Skeletal muscle satellite cell (primary cell): ENCODE measurements at regions not wholly inside any gene's neighbourhood (a gene's known extent, or its start where the extent isn't known, plus 50 kb on each side); places are given as distances from the start of the nearest gene placed in this dataset.
"Not testable (repeated sequence)": the region's sequence is repeated elsewhere in the genome, so short reads cannot be mapped to it uniquely, and the experiment has no call there.

Experiments used
- H3K27me3 ChIP-seq: 2 replicates; pipeline ENCODE4 v1.7.0; 2013; ENCODE audit warnings: low read length; ENCODE audit not compliant: control insufficient read depth, insufficient read depth
- H3K36me3 ChIP-seq: 2 replicates; pipeline ENCODE4 v1.7.0; 2013; ENCODE audit warnings: mild to moderate bottlenecking, control low read depth, low read length; ENCODE audit not compliant: insufficient read depth
- H3K4me1 ChIP-seq: 2 replicates; pipeline ENCODE4 v1.7.0; 2013; ENCODE audit warnings: low read length; ENCODE audit not compliant: control insufficient read depth, insufficient read depth
- H3K4me2 ChIP-seq: 2 replicates; pipeline ENCODE4 v1.7.0; 2013; ENCODE audit warnings: mild to moderate bottlenecking, low read length
- H3K4me3 ChIP-seq: 2 replicates; pipeline ENCODE4 v1.7.0; 2013; ENCODE audit warnings: low read length
- H3K9ac ChIP-seq: 2 replicates; pipeline ENCODE4 v1.7.0; 2013; ENCODE audit warnings: mild to moderate bottlenecking, low read depth, low read length, moderate library complexity
- H3K9me3 ChIP-seq: replicated peaks from 2 replicates; pipeline ENCODE4 v1.7.0; 2013; ENCODE audit warnings: mild to moderate bottlenecking, control low read depth, low read length

DNA sequence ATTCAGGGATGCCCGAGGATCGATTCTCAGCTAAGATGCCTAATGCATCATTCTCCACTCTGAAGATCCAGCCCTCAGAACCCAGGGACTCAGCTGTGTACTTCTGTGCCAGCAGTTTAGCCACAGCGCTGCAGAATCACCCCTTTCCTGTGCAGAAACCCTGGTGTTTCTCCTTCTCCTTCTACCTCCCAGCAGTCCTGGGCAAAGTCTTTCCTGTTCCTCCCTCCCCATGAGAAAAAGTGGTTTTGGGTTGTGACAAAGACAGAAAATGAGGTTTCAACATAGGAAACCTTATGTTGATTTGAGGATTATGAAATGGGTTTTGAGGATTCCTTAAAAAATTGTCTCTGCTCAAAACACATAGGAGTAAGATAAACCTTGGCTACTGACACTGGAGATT, 185.1 kb upstream of the PRSS1 start:
- Histone ChIP-seq H3K4me2 (peak overlapping the region; percentile 68), H3K4me1 (peaks cover 81% of the 10 kb centered on the region), H3K9ac (peak overlapping the region; percentile 52)
- H3K36me3 ChIP-seq, H3K27me3 ChIP-seq, H3K9me3 ChIP-seq, H3K4me3 ChIP-seq: not testable (repeated sequence)

DNA sequence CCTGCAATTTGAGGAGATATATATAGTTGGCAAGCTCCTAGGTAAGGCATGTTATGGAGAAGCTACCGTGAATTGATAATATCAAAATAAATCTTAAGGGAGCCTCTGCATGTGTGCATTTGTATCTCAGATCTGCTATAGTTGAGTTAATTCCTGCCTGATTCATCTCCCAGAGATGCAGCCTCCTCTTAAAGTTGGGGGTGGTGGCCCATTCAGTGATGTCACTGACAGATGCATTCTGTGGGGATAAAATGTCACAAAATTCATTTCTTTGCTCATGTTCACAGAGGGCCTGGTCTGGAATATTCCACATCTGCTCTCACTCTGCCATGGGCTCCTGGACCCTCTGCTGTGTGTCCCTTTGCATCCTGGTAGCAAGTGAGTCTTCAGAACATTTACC, 185.8 kb upstream of the PRSS1 start:
- Histone ChIP-seq H3K9me3 (no peaks in the 10 kb centered on the region), H3K4me3 (no peak overlapping the region), H3K4me2 (peak overlapping the region; percentile 68), H3K27me3 (no peaks in the 10 kb centered on the region), H3K36me3 (no peaks in the 10 kb centered on the region), H3K9ac (peak overlapping the region; percentile 52), H3K4me1 (peaks cover 83% of the 10 kb centered on the region)

DNA sequence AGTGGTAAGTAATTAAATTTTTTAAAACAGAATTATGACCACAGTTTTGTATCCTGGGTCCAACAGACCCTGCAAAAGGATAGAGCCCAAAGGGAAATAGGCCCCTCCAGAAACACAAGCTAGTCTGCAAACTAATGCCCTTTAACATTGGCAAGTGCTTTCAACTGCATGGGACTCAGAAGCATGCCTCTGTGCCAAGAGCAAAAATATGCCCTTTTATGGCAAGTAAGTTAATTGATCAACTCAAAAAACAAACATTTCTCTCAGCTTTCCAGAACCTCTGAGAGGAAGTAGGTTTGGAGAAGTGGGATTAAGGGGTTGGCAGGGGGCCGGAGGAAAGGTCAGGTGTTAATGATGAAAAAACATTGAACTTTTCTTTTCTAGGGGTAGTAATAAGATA, 186.6 kb upstream of the PRSS1 start:
- Histone ChIP-seq H3K36me3 (no peaks in the 10 kb centered on the region), H3K4me1 (peaks cover 84% of the 10 kb centered on the region), H3K4me2 (peak overlapping the region; percentile 34), H3K9me3 (no peaks in the 10 kb centered on the region), H3K9ac (peak overlapping the region; percentile 44), H3K27me3 (no peaks in the 10 kb centered on the region), H3K4me3 (no peak overlapping the region)

DNA sequence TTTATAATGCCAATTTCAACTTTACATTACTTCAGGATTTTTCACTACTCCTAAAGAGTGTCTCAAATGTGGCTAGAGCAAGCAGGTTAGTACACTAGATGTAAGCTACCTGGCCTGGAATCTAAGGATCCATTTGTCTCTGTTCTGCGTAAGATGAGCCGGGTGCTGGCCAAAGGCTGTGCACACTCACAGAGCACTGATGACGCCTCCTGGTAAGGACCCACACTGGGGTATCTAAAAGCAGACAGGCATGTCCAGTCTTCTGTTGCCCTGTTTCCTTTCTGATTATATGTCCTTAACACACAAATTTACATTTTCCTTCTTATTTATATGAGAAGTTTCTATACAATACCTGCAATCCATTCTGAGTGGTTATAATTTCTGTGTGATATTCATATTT, 187.9 kb upstream of the PRSS1 start:
- H3K27me3 ChIP-seq, H3K36me3 ChIP-seq, H3K9me3 ChIP-seq, H3K4me2 ChIP-seq, H3K4me3 ChIP-seq, H3K9ac ChIP-seq: not testable (repeated sequence)
- H3K4me1 ChIP-seq: peaks cover 86% of the 10 kb centered on the region

DNA sequence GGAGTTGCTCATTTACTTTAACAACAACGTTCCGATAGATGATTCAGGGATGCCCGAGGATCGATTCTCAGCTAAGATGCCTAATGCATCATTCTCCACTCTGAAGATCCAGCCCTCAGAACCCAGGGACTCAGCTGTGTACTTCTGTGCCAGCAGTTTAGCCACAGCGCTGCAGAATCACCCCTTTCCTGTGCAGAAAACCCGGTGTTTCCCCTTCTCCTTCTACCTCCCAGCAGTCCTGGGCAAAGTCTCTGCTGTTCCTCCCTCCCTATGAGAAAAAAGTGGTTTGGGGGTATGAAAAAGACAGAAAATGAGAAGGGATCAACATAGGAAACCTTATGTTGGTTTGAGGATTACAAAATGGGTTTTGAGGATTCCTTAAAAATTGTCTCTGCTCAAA, 188.5 kb upstream of the PRSS1 start:
- peaks cover 91% of the 10 kb centered on the region for H3K4me1 ChIP-seq
- not testable (repeated sequence) for H3K4me2 ChIP-seq, H3K9ac ChIP-seq, H3K27me3 ChIP-seq, H3K4me3 ChIP-seq, H3K9me3 ChIP-seq, H3K36me3 ChIP-seq

DNA sequence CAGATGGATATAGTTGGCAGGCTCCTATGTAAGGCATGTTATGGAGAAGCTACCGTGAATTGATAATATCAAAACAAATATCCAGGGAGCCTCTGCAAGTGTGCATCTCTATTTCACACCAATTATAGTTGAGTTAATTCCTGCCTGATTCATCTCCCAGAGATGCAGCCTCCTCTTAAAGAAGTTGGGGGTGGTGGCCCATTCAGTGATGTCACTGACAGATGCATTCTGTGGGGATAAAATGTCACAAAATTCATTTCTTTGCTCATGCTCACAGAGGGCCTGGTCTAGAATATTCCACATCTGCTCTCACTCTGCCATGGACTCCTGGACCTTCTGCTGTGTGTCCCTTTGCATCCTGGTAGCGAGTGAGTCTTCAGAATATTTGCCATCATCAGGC, 189.1 kb upstream of the PRSS1 start:
- Histone ChIP-seq H3K9me3 (no peaks in the 10 kb centered on the region), H3K9ac (no peak overlapping the region), H3K4me2 (peak overlapping the region; percentile 18), H3K4me3 (no peak overlapping the region), H3K27me3 (no peaks in the 10 kb centered on the region), H3K36me3 (no peaks in the 10 kb centered on the region), H3K4me1 (peaks cover 94% of the 10 kb centered on the region)

DNA sequence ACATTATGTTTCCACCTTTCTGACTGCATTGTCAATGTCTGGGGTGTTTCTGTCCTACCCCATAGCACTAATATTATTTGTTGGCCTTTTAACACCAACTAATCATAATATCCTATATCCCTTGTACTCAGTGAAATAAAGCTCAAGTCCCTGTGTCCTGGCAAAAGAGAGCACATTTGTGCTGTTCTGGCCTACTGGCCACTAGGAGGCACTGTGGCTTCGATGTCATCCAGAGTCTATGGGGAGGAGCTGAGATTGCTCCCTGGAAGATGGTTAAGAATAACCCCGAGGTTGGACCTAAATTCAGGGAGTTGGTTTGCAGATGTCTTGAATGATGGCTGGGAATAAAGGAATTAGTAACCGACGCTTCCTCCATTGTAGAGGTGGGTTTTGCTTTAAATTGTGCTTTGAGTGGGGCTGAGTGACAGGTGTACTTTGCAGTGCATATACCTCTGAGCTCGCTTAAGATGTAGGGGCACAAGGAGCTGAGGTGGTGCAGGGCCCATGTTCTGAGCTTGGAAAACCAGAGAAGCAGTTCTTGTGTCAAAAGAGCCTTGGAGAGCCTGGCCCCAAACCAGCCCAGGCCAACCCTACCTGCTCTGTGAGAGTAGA, 191.2 kb upstream of the PRSS1 start:
- no peaks in the 10 kb centered on the region for H3K27me3 ChIP-seq
- H3K9ac ChIP-seq: peak overlapping the region; percentile 61
- H3K9me3 ChIP-seq: no peaks in the 10 kb centered on the region
- no peaks in the 10 kb centered on the region for H3K36me3 ChIP-seq
- H3K4me2 ChIP-seq: peak overlapping the region; percentile 36
- peak overlapping the region; percentile 21 for H3K4me3 ChIP-seq
- peaks cover 96% of the 10 kb centered on the region for H3K4me1 ChIP-seq

DNA sequence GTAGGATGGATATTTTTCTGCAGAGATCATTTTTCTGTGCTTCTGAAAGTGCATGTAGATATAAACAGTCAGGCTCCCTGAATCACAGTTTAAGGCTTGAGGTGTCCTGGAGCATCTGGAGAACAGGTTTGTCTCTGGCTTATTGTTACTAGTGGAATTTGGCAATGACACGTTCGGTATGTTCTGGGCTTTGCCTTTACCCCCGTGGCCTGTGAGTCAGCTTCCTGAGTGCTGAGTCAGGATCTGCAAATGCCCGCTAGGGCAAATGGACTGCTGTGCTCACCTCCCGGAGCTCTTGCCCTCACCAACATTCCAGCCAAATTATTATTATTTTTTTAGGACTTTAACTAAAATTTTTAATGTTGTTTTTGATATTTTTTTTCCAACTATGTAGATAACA, 192.5 kb upstream of the PRSS1 start:
- Histone ChIP-seq H3K4me1 (peaks cover 84% of the 10 kb centered on the region), H3K9me3 (no peaks in the 10 kb centered on the region), H3K36me3 (no peaks in the 10 kb centered on the region), H3K4me3 (peak overlapping the region; percentile 4), H3K27me3 (no peaks in the 10 kb centered on the region), H3K4me2 (peak overlapping the region; percentile 48), H3K9ac (peak overlapping the region; percentile 71)

DNA sequence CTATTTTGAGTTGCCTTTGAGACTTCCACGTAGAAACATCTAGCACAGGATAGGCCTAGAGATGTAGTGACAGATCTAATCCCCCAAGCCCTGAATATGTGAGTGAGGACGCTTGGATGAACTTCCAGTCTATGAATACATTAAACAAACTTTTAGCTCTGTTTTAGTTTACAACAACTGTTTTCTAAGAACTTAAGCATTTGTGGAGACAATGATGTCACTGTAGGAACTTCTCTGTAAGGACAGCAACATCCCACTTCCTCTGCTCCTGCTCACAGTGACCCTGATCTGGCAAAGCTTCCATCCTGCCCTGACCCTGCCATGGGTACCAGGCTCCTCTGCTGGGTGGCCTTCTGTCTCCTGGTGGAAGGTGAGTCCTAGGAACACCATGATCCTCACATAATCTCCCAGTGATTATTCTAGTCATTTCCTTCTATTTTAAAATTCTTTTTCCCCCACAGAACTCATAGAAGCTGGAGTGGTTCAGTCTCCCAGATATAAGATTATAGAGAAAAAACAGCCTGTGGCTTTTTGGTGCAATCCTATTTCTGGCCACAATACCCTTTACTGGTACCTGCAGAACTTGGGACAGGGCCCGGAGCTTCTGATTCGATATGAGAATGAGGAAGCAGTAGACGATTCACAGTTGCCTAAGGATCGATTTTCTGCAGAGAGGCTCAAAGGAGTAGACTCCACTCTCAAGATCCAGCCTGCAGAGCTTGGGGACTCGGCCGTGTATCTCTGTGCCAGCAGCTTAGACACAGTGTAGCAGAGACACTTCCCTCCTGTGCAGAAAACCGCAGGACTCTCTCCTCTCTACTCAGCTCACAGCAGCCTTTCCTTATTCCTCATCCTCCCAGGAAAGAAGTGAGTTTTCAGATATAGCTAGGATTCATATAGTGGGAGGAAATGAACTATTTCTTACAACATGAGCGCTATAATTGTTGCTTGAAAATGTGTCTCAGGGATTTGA, 194.4 kb upstream of the PRSS1 start:
- Histone ChIP-seq H3K4me3 (no peak overlapping the region), H3K9me3 (no peaks in the 10 kb centered on the region), H3K4me1 (peaks cover 67% of the 10 kb centered on the region), H3K27me3 (no peaks in the 10 kb centered on the region), H3K4me2 (peak overlapping the region; percentile 53), H3K36me3 (no peaks in the 10 kb centered on the region), H3K9ac (peak overlapping the region; percentile 71)

DNA sequence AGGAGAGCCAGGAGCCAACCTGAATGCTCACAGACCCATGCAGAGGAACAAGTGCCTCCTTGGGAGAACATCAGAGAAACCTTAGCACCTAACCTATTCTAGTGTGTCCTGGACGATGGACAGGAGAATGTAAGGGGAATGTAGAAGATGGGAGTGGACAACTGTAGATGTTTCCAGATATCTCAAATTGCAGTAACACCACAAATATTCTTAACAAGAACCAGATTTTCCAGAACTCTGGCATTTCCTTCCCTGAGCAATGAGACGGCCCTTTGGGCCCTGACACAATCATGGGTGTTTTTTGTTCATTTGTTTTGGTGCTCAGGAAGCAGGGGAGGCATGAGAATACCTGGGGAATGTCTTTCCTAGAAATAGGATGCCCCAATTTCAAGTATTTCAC, 196.1 kb upstream of the PRSS1 start:
- H3K27me3 ChIP-seq: no peaks in the 10 kb centered on the region
- no peak overlapping the region for H3K9ac ChIP-seq
- peaks cover 51% of the 10 kb centered on the region for H3K4me1 ChIP-seq
- H3K4me2 ChIP-seq: no peak overlapping the region
- no peaks in the 10 kb centered on the region for H3K9me3 ChIP-seq
- H3K4me3 ChIP-seq: no peak overlapping the region
- H3K36me3 ChIP-seq: no peaks in the 10 kb centered on the region

DNA sequence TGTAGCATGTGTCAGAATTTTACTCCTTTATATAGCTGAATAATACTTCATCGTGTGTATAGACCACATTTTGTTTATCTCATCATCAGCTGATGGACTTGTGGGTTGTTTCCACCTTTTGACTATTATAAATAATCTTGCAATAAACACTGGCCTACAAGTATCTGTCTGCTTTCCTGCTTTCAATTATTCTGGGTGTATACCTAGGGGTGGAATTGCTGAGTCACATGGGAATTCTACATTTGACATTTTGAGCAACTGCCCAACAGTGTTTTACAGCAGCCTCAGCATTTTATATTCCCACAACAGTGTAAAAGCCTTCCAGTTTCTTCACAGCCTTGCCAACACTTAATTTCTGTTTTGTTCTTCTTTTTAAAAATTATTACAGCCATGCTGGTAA, 200.3 kb upstream of the PRSS1 start:
- no peak overlapping the region for H3K9ac ChIP-seq
- H3K27me3 ChIP-seq: no peaks in the 10 kb centered on the region
- no peaks in the 10 kb centered on the region for H3K36me3 ChIP-seq
- no peak overlapping the region for H3K4me3 ChIP-seq
- H3K9me3 ChIP-seq: no peaks in the 10 kb centered on the region
- no peak overlapping the region for H3K4me2 ChIP-seq
- H3K4me1 ChIP-seq: peaks cover 11% of the 10 kb centered on the region

DNA sequence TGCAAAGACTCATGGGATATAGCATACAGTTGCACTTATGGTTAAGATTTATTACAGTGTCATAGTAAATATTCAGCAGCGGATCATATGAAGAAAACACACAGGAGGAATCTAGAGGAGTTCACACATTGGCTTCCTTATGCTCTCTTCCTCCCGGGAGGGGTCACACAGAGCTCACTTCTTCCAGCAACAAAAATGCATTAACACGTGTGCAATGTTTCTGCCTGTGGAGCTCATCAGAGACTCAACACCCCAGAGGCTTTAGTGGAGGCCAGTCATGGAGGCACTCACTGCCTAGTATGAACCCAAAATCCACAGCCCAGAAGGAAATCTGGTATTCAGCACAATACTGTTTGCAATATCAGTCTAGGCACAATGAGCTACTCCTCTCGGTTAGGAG, 202.8 kb upstream of the PRSS1 start:
- Histone ChIP-seq H3K4me2 (no peak overlapping the region), H3K36me3 (no peaks in the 10 kb centered on the region), H3K9me3 (no peaks in the 10 kb centered on the region), H3K4me1 (peaks cover 12% of the 10 kb centered on the region), H3K27me3 (no peaks in the 10 kb centered on the region), H3K4me3 (no peak overlapping the region), H3K9ac (no peak overlapping the region)
